ENCODE measurements at regions not wholly inside any gene's neighbourhood (a gene's known extent, or its start where the extent isn't known, plus 50 kb on each side); places are given as distances from the start of the nearest gene placed in this dataset.

- Histone ChIP-seq H3K4me3 (no peak overlapping the region), H3K9me3 (no peaks in the 10 kb centered on the region), H3K4me1 (no peaks in the 10 kb centered on the region), H3K27me3 (no peaks in the 10 kb centered on the region), H3K36me3 (no peaks in the 10 kb centered on the region), H3K27ac (no peak overlapping the region)
- no peak for TF ChIP-seq CTCF (IDR thresholded peaks at IDR 0.05)
- intact Hi-C loops (cut with DNase I; ENCODE audit: low total_unique reads): no loop called here
- no peak for DNase-seq
Measured at GRCh38 chr12:74781991-74782485, 244.4 kb downstream of the ATXN7L3B start.

GRCh38 chr12:74790931-74791330, 253.3 kb downstream of the ATXN7L3B start:
- Histone ChIP-seq H3K9me3 (no peaks in the 10 kb centered on the region), H3K36me3 (no peaks in the 10 kb centered on the region), H3K27me3 (no peaks in the 10 kb centered on the region), H3K4me3 (no peak overlapping the region), H3K27ac (no peak overlapping the region), H3K4me1 (no peaks in the 10 kb centered on the region)
- intact Hi-C loops (cut with DNase I; ENCODE audit: low total_unique reads): no loop called here
- DNase-seq: no peak
- TF ChIP-seq CTCF (IDR thresholded peaks at IDR 0.05): no peak

- no peaks in the 10 kb centered on the region for H3K9me3 ChIP-seq
- TF ChIP-seq CTCF (IDR thresholded peaks at IDR 0.05): no peak
- no peak for DNase-seq
- H3K4me3 ChIP-seq: no peak overlapping the region
- no peaks in the 10 kb centered on the region for H3K27me3 ChIP-seq
- no peak overlapping the region for H3K27ac ChIP-seq
- no peaks in the 10 kb centered on the region for H3K4me1 ChIP-seq
- intact Hi-C loops (cut with DNase I; ENCODE audit: low total_unique reads): no loop called here
- no peaks in the 10 kb centered on the region for H3K36me3 ChIP-seq
Measured at GRCh38 chr12:74791365-74791764, 253.7 kb downstream of the ATXN7L3B start.

GRCh38 chr12:74794522-74794921, 256.9 kb downstream of the ATXN7L3B start:
- Histone ChIP-seq H3K27me3 (no peaks in the 10 kb centered on the region), H3K4me3 (no peak overlapping the region), H3K27ac (no peak overlapping the region), H3K36me3 (no peaks in the 10 kb centered on the region), H3K9me3 (no peaks in the 10 kb centered on the region), H3K4me1 (no peaks in the 10 kb centered on the region)
- intact Hi-C loops (cut with DNase I; ENCODE audit: low total_unique reads): no loop called here
- no peak for TF ChIP-seq CTCF (IDR thresholded peaks at IDR 0.05)
- no peak for DNase-seq

GRCh38 chr12:74801625-74802024, 264.0 kb downstream of the ATXN7L3B start:
- no peak for TF ChIP-seq CTCF (IDR thresholded peaks at IDR 0.05)
- no peaks in the 10 kb centered on the region for H3K36me3 ChIP-seq
- H3K27me3 ChIP-seq: no peaks in the 10 kb centered on the region
- no peak overlapping the region for H3K4me3 ChIP-seq
- no peaks in the 10 kb centered on the region for H3K4me1 ChIP-seq
- DNase-seq: no peak
- intact Hi-C loops (cut with DNase I; ENCODE audit: low total_unique reads): no loop called here
- H3K27ac ChIP-seq: no peak overlapping the region
- no peaks in the 10 kb centered on the region for H3K9me3 ChIP-seq
